ENCODE measurements at regions not wholly inside any gene's neighbourhood (a gene's known extent, or its start where the extent isn't known, plus 50 kb on each side); places are given as distances from the start of the nearest gene placed in this dataset.
"Not testable (repeated sequence)": the region's sequence is repeated elsewhere in the genome, so short reads cannot be mapped to it uniquely, and the experiment has no call there.

DNA sequence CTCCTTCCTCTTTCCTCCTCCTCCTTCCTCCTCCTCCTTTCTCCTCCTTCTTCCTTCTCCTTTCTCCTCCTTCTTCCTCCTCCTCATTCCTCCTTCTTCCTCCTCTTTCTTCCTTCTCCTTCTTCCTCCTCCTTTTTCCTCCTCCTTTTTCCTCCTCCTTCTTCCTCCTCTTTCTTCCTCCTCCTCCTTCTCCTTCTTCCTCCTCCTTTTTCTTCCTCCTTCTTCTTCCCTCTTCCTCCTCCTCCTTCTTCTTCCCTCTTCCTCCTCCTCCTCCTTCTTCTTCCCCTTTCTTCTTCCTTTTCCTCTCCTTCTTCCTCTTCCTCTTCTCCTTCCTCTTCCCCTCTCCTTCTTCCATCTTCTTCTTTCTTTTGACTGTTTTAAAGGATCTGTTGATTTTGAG is 538.8 kb downstream of the TMEM38B start:
- no peak overlapping the region for H3K27ac Mint-ChIP-seq (ENCODE audit: unreplicated experiment)
- H3K4me3 Mint-ChIP-seq (ENCODE audit: unreplicated experiment) = no peak overlapping the region
- no peak for DNase-seq
- peaks cover 7% of the 10 kb centered on the region for H3K4me1 Mint-ChIP-seq (ENCODE audit: low read depth, unreplicated experiment)
- no peaks in the 10 kb centered on the region for H3K36me3 Mint-ChIP-seq (ENCODE audit: unreplicated experiment)
- no peaks in the 10 kb centered on the region for H3K9me3 Mint-ChIP-seq (ENCODE audit: unreplicated experiment)
- TF ChIP-seq, protein P1, sequence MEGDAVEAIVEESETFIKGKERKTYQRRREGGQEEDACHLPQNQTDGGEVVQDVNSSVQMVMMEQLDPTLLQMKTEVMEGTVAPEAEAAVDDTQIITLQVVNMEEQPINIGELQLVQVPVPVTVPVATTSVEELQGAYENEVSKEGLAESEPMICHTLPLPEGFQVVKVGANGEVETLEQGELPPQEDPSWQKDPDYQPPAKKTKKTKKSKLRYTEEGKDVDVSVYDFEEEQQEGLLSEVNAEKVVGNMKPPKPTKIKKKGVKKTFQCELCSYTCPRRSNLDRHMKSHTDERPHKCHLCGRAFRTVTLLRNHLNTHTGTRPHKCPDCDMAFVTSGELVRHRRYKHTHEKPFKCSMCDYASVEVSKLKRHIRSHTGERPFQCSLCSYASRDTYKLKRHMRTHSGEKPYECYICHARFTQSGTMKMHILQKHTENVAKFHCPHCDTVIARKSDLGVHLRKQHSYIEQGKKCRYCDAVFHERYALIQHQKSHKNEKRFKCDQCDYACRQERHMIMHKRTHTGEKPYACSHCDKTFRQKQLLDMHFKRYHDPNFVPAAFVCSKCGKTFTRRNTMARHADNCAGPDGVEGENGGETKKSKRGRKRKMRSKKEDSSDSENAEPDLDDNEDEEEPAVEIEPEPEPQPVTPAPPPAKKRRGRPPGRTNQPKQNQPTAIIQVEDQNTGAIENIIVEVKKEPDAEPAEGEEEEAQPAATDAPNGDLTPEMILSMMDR (IDR thresholded peaks at IDR 0.05; ENCODE audit: partially characterized antibody, unreplicated experiment) = no peak
- no peaks in the 10 kb centered on the region for H3K27me3 Mint-ChIP-seq (ENCODE audit: unreplicated experiment)

DNA sequence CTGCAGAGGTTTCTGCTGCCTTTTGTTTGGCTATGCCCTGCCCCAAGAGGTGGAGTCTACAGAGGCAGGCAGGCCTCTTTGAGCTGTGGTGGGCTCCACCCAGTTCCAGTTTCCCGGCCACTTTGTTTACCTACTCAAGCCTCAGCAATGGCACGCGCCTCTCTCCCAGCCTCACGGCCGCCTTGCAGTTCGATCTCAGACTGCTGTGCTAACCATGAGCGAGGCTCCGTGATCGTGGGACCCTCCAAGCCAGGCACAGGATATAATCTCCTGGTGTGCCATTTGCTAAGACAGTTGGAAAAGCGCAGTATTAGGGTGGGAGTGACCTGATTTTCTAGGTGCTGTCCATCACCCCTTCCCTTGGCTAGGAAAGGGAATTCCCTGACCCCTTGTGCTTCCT is 566.6 kb downstream of the TMEM38B start:
- not testable (repeated sequence) for H3K27me3 Mint-ChIP-seq (ENCODE audit: unreplicated experiment); H3K9me3 Mint-ChIP-seq (ENCODE audit: unreplicated experiment); H3K27ac Mint-ChIP-seq (ENCODE audit: unreplicated experiment); H3K4me3 Mint-ChIP-seq (ENCODE audit: unreplicated experiment); DNase-seq; H3K4me1 Mint-ChIP-seq (ENCODE audit: low read depth, unreplicated experiment)
- peaks cover 10% of the 10 kb centered on the region for H3K36me3 Mint-ChIP-seq (ENCODE audit: unreplicated experiment)

DNA sequence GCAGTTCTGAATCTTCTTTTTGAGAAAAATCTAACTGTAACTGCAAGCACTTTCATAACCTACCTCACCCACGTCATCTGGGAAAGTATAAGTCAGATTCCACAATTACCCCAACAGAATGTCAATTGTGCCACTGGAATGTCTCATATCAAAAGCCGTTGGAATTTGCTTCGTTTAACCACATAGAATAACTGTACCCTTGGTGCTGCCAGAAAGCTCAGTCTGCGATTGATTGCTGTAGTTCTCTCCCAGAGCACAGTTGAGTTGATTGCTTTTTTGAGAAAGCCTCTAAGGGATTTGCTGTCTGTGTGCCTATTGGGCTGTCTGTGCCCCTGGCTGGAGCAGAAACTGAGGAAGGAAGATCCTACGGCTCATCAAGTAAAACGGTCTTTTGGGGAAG is 583.6 kb downstream of the TMEM38B start:
- no peaks in the 10 kb centered on the region for H3K36me3 Mint-ChIP-seq (ENCODE audit: unreplicated experiment)
- H3K4me1 Mint-ChIP-seq (ENCODE audit: low read depth, unreplicated experiment) = no peaks in the 10 kb centered on the region
- H3K27ac Mint-ChIP-seq (ENCODE audit: unreplicated experiment) = no peak overlapping the region
- DNase-seq = no peak
- peaks cover 3% of the 10 kb centered on the region for H3K9me3 Mint-ChIP-seq (ENCODE audit: unreplicated experiment)
- no peaks in the 10 kb centered on the region for H3K27me3 Mint-ChIP-seq (ENCODE audit: unreplicated experiment)
- no peak overlapping the region for H3K4me3 Mint-ChIP-seq (ENCODE audit: unreplicated experiment)
- TF ChIP-seq, protein P1 (IDR thresholded peaks at IDR 0.05; ENCODE audit: partially characterized antibody, unreplicated experiment) = no peak

DNA sequence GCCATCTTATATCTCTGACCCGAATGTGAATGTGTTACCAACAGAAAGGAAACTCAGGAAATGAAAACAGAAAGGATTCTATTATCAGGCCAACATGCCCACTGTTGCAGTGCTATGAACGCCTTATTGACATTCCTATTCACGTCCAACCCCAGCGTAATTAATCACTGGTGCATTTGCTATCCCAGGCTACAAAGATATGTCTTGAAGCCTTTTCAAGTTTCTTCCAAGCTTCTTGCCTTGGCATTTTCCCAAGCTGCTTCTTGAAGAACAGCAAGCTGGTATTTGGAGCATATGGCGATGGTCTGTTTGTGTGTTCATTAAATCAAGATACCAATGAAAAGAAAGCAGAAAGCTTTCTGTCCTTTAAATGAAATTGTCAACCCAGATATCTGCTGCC is 579.2 kb upstream of the ZNF462 start:
- H3K4me3 Mint-ChIP-seq (ENCODE audit: unreplicated experiment) = no peak overlapping the region
- no peak overlapping the region for H3K27ac Mint-ChIP-seq (ENCODE audit: unreplicated experiment)
- TF ChIP-seq, protein P1 (IDR thresholded peaks at IDR 0.05; ENCODE audit: partially characterized antibody, unreplicated experiment) = no peak
- no peaks in the 10 kb centered on the region for H3K36me3 Mint-ChIP-seq (ENCODE audit: unreplicated experiment)
- no peaks in the 10 kb centered on the region for H3K27me3 Mint-ChIP-seq (ENCODE audit: unreplicated experiment)
- peaks cover 5% of the 10 kb centered on the region for H3K9me3 Mint-ChIP-seq (ENCODE audit: unreplicated experiment)
- DNase-seq = no peak
- peaks cover 34% of the 10 kb centered on the region for H3K4me1 Mint-ChIP-seq (ENCODE audit: low read depth, unreplicated experiment)

DNA sequence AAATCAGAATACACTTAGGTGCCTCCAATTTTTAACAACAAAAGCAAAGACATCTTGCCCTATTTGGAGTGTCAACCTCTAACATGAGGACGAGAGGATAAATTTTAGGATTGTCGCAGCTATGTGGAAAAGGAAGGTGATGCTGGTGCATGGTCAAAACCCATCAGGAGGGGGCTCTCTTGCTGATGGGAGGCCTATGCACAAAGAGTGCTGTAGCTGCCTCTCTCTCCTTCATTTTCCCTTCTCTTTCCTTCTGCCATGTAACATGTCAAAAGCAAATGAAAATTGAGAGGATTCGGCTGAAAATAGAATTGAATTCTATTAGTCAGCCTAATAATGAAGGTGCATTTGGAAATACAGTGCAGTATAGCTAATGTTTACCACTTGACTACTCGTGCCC is 578.7 kb upstream of the ZNF462 start:
- H3K4me3 Mint-ChIP-seq (ENCODE audit: unreplicated experiment) = no peak overlapping the region
- H3K27ac Mint-ChIP-seq (ENCODE audit: unreplicated experiment) = no peak overlapping the region
- H3K36me3 Mint-ChIP-seq (ENCODE audit: unreplicated experiment) = no peaks in the 10 kb centered on the region
- TF ChIP-seq, protein P1 (IDR thresholded peaks at IDR 0.05; ENCODE audit: partially characterized antibody, unreplicated experiment) = peak; percentile 25
- peaks cover 8% of the 10 kb centered on the region for H3K9me3 Mint-ChIP-seq (ENCODE audit: unreplicated experiment)
- peaks cover 38% of the 10 kb centered on the region for H3K4me1 Mint-ChIP-seq (ENCODE audit: low read depth, unreplicated experiment)
- peaks cover 2% of the 10 kb centered on the region for H3K27me3 Mint-ChIP-seq (ENCODE audit: unreplicated experiment)
- DNase-seq = peak; percentile 48

DNA sequence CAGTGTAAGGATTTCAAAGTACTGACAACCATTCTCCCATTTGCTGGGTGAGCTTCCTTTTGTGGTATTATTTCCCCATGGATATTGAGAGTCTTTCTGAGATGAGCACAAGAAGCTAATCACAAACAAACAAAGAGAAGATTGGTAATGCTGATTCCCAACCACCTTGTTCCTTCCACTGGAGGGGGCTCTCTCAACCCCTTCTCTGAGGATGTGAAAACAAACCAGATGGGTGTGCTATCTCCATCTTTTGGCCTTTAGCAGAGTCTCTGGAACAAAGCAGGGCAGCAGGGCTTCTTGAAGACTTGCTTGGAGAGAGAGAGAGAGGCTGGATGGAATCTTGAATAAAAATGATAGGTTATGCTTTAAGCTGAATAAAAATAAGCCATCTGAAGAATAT is 576.7 kb upstream of the ZNF462 start:
- Mint-ChIP-seq H3K9me3 (ENCODE audit: unreplicated experiment) (peaks cover 6% of the 10 kb centered on the region), H3K27ac (ENCODE audit: unreplicated experiment) (peak overlapping the region; percentile 82), H3K36me3 (ENCODE audit: unreplicated experiment) (no peaks in the 10 kb centered on the region), H3K4me3 (ENCODE audit: unreplicated experiment) (peak overlapping the region; percentile 5), H3K27me3 (ENCODE audit: unreplicated experiment) (peaks cover 2% of the 10 kb centered on the region), H3K4me1 (ENCODE audit: low read depth, unreplicated experiment) (peaks cover 38% of the 10 kb centered on the region)
- TF ChIP-seq, protein P1 (IDR thresholded peaks at IDR 0.05; ENCODE audit: partially characterized antibody, unreplicated experiment) = peak; percentile 42
- DNase-seq = peak; percentile 25

Data from glutamatergic neuron (in vitro differentiated cells).